ENCODE measurements at regions not wholly inside any gene's neighbourhood (a gene's known extent, or its start where the extent isn't known, plus 50 kb on each side); places are given as distances from the start of the nearest gene placed in this dataset.

- CTCF ChIA-PET = no interaction called here
Observed at GRCh38 chr10:29160150-29160617, 128.7 kb upstream of the LYZL1 start.

More at GRCh38 chr10:29160150-29160617, 128.7 kb upstream of the LYZL1 start:
- Histone ChIP-seq H3K4me3 (replicated peaks in 1 of 2; ENCODE audit: low read depth in 1 of 2, low read length in 2 of 2) (peak overlapping the region in 1 of 2 experiments; percentile 23; a peak in 1 of 4 replicates), H3K27me3 (ENCODE audit: insufficient read depth, low read length) (peaks cover 15% of the 10 kb centered on the region; the same call in 1 of the 2 replicates), H2AFZ (ENCODE audit: low read depth, low read length, poor library complexity, severe bottlenecking) (peak overlapping the region; percentile 14), H4K20me1 (ENCODE audit: insufficient read depth) (no peaks in the 10 kb centered on the region), H3K36me3 (ENCODE audit: control insufficient read depth in 1 of 2, insufficient read depth in 2 of 2, low read length in 2 of 2) (no peaks in the 10 kb centered on the region), H3K9ac (ENCODE audit: low read length) (no peak overlapping the region), H3K4me2 (ENCODE audit: low read length) (peak overlapping the region; percentile 61), H3K9me3 (ENCODE audit: control insufficient read depth in 1 of 2, insufficient read depth in 1 of 2, low read depth in 1 of 2, low read length in 2 of 2) (peaks cover 3 to 6% of the 10 kb centered on the region in 2 experiments; a peak in 1 of 4 replicates), H3K4me1 (ENCODE audit: control insufficient read depth in 1 of 2, insufficient read depth in 2 of 2, low read length in 2 of 2) (peaks cover 17 to 21% of the 10 kb centered on the region in 2 experiments), H3K79me2 (ENCODE audit: insufficient read depth, low read length) (no peaks in the 10 kb centered on the region), H3K27ac (ENCODE audit: low read depth, low read length) (peak overlapping the region; percentile 15; the same call in 1 of the 2 replicates), H3K9me2 (ENCODE audit: insufficient read depth) (no peaks in the 10 kb centered on the region)
- TF ChIP-seq ZBTB33 (IDR thresholded peaks at IDR 0.05; ENCODE audit: extremely low read depth, insufficient replicate concordance, low read length) (no peak), YY1 (IDR thresholded peaks at IDR 0.05; ENCODE audit: extremely low read depth, insufficient replicate concordance, low read depth, low read length) (peak; percentile 37), SP1 (IDR thresholded peaks at IDR 0.05; ENCODE audit: low read depth) (peak; percentile 80), EZH2phosphoT487 (IDR thresholded peaks at IDR 0.05; ENCODE audit: borderline replicate concordance) (no peak), RAD21 (IDR thresholded peaks at IDR 0.05; ENCODE audit: low read depth) (peak; percentile 5; the same call in 1 of the 2 replicates), FOSL1 (IDR thresholded peaks at IDR 0.05; ENCODE audit: low read depth) (peak; percentile 99), POLR2AphosphoS5 (IDR thresholded peaks at IDR 0.05; ENCODE audit: low read depth, low read length) (peak; percentile 34; the same call in 1 of the 2 replicates), SRF (IDR thresholded peaks at IDR 0.05; ENCODE audit: low read depth) (peak; percentile 70), JUND (IDR thresholded peaks at IDR 0.05) (peak; percentile 94), ZNF274 (IDR thresholded peaks at IDR 0.05; ENCODE audit: low read depth, low read length) (no peak), TCF7L2 (IDR thresholded peaks at IDR 0.05; ENCODE audit: borderline replicate concordance, extremely low read depth, insufficient read depth, insufficient read length) (peak; percentile 75), CBX3 (IDR thresholded peaks at IDR 0.05; ENCODE audit: low read depth) (peak; percentile 94), CEBPB (IDR thresholded peaks at IDR 0.05; ENCODE audit: low read depth) (peak; percentile 50; the same call in 1 of the 2 replicates), MAX (IDR thresholded peaks at IDR 0.05) (peak; percentile 71), SIN3A (IDR thresholded peaks at IDR 0.05; ENCODE audit: low read depth) (peak; percentile 57; the same call in 1 of the 2 replicates)
- POLR2A ChIA-PET = no interaction called here
- DNase-seq (ENCODE audit: low read depth, low spot score) (peak; percentile 77), ATAC-seq (peak; percentile 97)
- BruUV-seq (replicated peaks) = no TSS peak
- intact Hi-C loops (cut with micrococcal nuclease) = loop anchor here (10.0 kb wide), 1 partner anchor 145 kb away; no protein-coding TSS in a partner anchor
- RAD21 ChIA-PET (ENCODE audit: low non-redundant PET in 1 of 2, low total read pairs in 2 of 2, uncharacterized antibody in 2 of 2, unreplicated experiment in 2 of 2) = no interaction called here

Measured in HCT116 (cell line).